K562 (cell line): ENCODE measurements at regions not wholly inside any gene's neighbourhood (a gene's known extent, or its start where the extent isn't known, plus 50 kb on each side); places are given as distances from the start of the nearest gene placed in this dataset.

ENCODE experiments used
- ATAC-seq: fragments of 200-7000 bp; cut with Tn5 transposase; 3 replicates; pipeline ENCODE4 v1.9.1; 2020; ENCODE audit warnings: moderate library complexity
- BruUV-seq: library from RNA; stranded (reverse); fragments of 400-500 nt; replicated peaks from 2 replicates; lab custom pipeline; 2021; lab: Mats Ljungman, UMichigan
- CTCF ChIA-PET: fragments of 300-600 bp; formaldehyde crosslinking; extraction: SDS; loops from one replicate; lab custom pipeline; 2021; ENCODE audit warnings: low intra/inter-chr PET ratio; lab: Yijun Ruan, JAX
- POLR2A ChIA-PET: fragments of 300-600, 350-650 bp; sonication (Branson Sonifier 250); formaldehyde crosslinking; extraction: SDS; loops from one replicate; lab custom pipeline; 2021; ENCODE audit warnings: antibody characterized with exemption, inconsistent platforms; lab: Yijun Ruan, JAX
- DNase-seq, 4 experiments: peaks; one replicate each; pipeline versions ENCODE4 v3.0.0 to v3.0.0-alpha.2; 2011 to 2018; ENCODE audit warnings: low spot score in 3 of 4, mixed read lengths in 3 of 4; ENCODE audit errors: extremely low read depth in 1 of 4
- FAIRE-seq: peaks from 2 replicates; lab custom pipeline; 2011; peaks lifted over from hg19 to GRCh38; lab: Jason Lieb, UNC
- H2AFZ ChIP-seq: 2 replicates; pipeline ENCODE4 v1.6.0; 2011; ENCODE audit warnings: low read depth, low read length, control low read depth, inconsistent platforms
- H3K27ac ChIP-seq: fragments of 200-600 bp; 3 replicates; pipeline ENCODE4 v1.8.0; 2011; ENCODE audit warnings: low read depth, mild to moderate bottlenecking, control low read depth, inconsistent platforms, low read length, moderate library complexity, mixed read lengths; ENCODE audit errors: extremely low read depth
- H3K27me3 ChIP-seq, 2 experiments: fragments of 300-600 bp in 1 of 2; 2 replicates in 1 of 2; 3 replicates in 1 of 2; pipeline versions ENCODE4 v1.6.0 to v1.8.0; 2011; ENCODE audit warnings: inconsistent platforms in 2 of 2, low read length in 2 of 2, mild to moderate bottlenecking in 1 of 2, mixed read lengths in 1 of 2, moderate library complexity in 1 of 2; ENCODE audit not compliant: control insufficient read depth in 2 of 2, insufficient read depth in 2 of 2
- H3K36me3 ChIP-seq: fragments of 300-600 bp; 3 replicates; pipeline ENCODE4 v1.8.0; 2011; ENCODE audit warnings: mild to moderate bottlenecking, low read length, inconsistent platforms; ENCODE audit not compliant: control insufficient read depth, insufficient read depth
- H3K4me1 ChIP-seq, 2 experiments: fragments of 200-600 bp in 1 of 2; replicated peaks in 1 of 2; 2 replicates in 1 of 2; 3 replicates in 1 of 2; pipeline versions ENCODE4 v1.5.1 to v1.8.0; 2011; ENCODE audit warnings: inconsistent platforms in 2 of 2, low read length in 2 of 2, mild to moderate bottlenecking in 1 of 2, mixed read lengths in 1 of 2, moderate library complexity in 1 of 2; ENCODE audit not compliant: control insufficient read depth in 2 of 2, insufficient read depth in 2 of 2
- H3K4me2 ChIP-seq: 2 replicates; pipeline ENCODE4 v1.6.1; 2011; ENCODE audit warnings: low read length, control low read depth, inconsistent platforms, mixed read lengths; ENCODE audit not compliant: insufficient read depth
- H3K4me3 ChIP-seq: fragments of 200-600 bp; sonication (generic), shearing (Covaris generic); 2 replicates; pipeline ENCODE4 v1.5.1; 2016; ENCODE audit warnings: control low read depth, inconsistent platforms
- H3K79me2 ChIP-seq: fragments of 200-600 bp; 3 replicates; pipeline ENCODE4 v1.8.0; 2011; ENCODE audit warnings: low read length, inconsistent platforms; ENCODE audit not compliant: control insufficient read depth, insufficient read depth
- H3K9ac ChIP-seq, 2 experiments: 2 replicates each; pipeline versions ENCODE4 v1.6.0 to v1.6.1; 2011; ENCODE audit warnings: low read depth in 2 of 2, low read length in 2 of 2, control low read depth in 1 of 2, inconsistent platforms in 1 of 2, mild to moderate bottlenecking in 1 of 2, mixed read lengths in 1 of 2; ENCODE audit not compliant: insufficient read depth in 1 of 2
- H3K9me1 ChIP-seq: one replicate; pipeline ENCODE4 v1.6.0; 2011; ENCODE audit warnings: inconsistent platforms, mild to moderate bottlenecking, low read length, moderate library complexity; ENCODE audit not compliant: control insufficient read depth, insufficient read depth
- H3K9me3 ChIP-seq: replicated peaks from 2 replicates; pipeline ENCODE4 v1.5.1; 2011; ENCODE audit warnings: low read depth, low read length, inconsistent platforms; ENCODE audit not compliant: control insufficient read depth, insufficient read depth
- H4K20me1 ChIP-seq: replicated peaks from 2 replicates; pipeline ENCODE4 v1.6.1; 2011; ENCODE audit warnings: low read length, inconsistent platforms, mixed read lengths; ENCODE audit not compliant: control insufficient read depth, insufficient read depth
- AFF4 ChIP-seq: sonication (generic); formaldehyde crosslinking; IDR thresholded peaks from 2 replicates; pipeline ENCODE4 v1.8.0; 2023; ENCODE audit warnings: mild to moderate bottlenecking, missing genetic modification reagents
- BCOR ChIP-seq: fragments of 450-650 bp; IDR thresholded peaks from 2 replicates; pipeline ENCODE4 v1.6.1; 2016
- HOMEZ ChIP-seq: fragments of 250-450 bp; sonication (Bioruptor Pico); IDR thresholded peaks from 2 replicates; pipeline ENCODE4 v1.4.0; 2020; ENCODE audit warnings: mild to moderate bottlenecking, moderate library complexity
- HSF4 ChIP-seq: fragments of 250-450 bp; sonication (Bioruptor Pico); IDR thresholded peaks from 2 replicates; pipeline ENCODE4 v2.1.2; 2022; ENCODE audit warnings: mild to moderate bottlenecking, moderate library complexity, borderline replicate concordance
- ILF3 ChIP-seq: fragments of 450-650 bp; IDR thresholded peaks from 2 replicates; pipeline ENCODE4 v1.6.1; 2018; ENCODE audit warnings: antibody characterized with exemption, mild to moderate bottlenecking, moderate library complexity, borderline replicate concordance
- KAT2B ChIP-seq: IDR thresholded peaks from one replicate; pipeline ENCODE4 v1.6.1; 2012; ENCODE audit warnings: low read depth, mild to moderate bottlenecking, control low read depth, inconsistent platforms, low read length, moderate library complexity
- MAFG ChIP-seq: fragments of 450-650 bp; conservative IDR thresholded peaks from 2 replicates; pipeline ENCODE4 v1.6.1; 2016; ENCODE audit warnings: missing genetic modification characterization, missing compliant biosample characterization
- MXD1 ChIP-seq: fragments of 250-450 bp; sonication (Bioruptor Pico); IDR thresholded peaks from 2 replicates; pipeline ENCODE4 v1.8.0; 2021; ENCODE audit warnings: borderline replicate concordance, mild to moderate bottlenecking, moderate library complexity; ENCODE audit not compliant: poor library complexity, severe bottlenecking
- RBM39 ChIP-seq: fragments of 200-400 bp; formaldehyde crosslinking; optimal IDR thresholded peaks from 2 replicates; pipeline ENCODE3; 2018; ENCODE audit warnings: low read depth, low read length
- SREBF2 ChIP-seq: sonication (generic); formaldehyde crosslinking; IDR thresholded peaks from 2 replicates; pipeline ENCODE4 v1.4.0; 2020; ENCODE audit warnings: mild to moderate bottlenecking, missing genetic modification reagents
- VEZF1 ChIP-seq: fragments of 200-800 bp; sonication (Bioruptor generic); IDR thresholded peaks from 2 replicates; pipeline ENCODE4 v1.6.1; 2017; ENCODE audit warnings: missing genetic modification characterization, missing compliant biosample characterization
- WGBS: fragments of 100-300 bp; shearing (Covaris generic); methylation state at CpG from one replicate; pipeline ENCODE4 v1.1.6; 2016; ENCODE audit warnings: low coverage, mixed read lengths; ENCODE audit not compliant: insufficient coverage; ENCODE audit errors: missing lambda C conversion rate; 5-methylcytosine and 5-hydroxymethylcytosine counted together
- in situ Hi-C: fragments of 300-500 bp; cut with MboI; formaldehyde crosslinking; loops from 4 replicates; pipeline ENCODE4 v1.15.0; 2018; ENCODE audit warnings: inconsistent platforms, mixed read lengths
- intact Hi-C: fragments of 100-400 bp; cut with micrococcal nuclease; formaldehyde crosslinking; loops from 2 replicates; pipeline ENCODE4 v1.14.2; 2022
- TF ChIP-seq, protein P1 (sequence below): fragments of 450-650 bp; IDR thresholded peaks from 2 replicates; pipeline ENCODE4 v1.6.1; 2016; ENCODE audit warnings: borderline replicate concordance
- TF ChIP-seq, protein P2 (sequence below): fragments of 250-450 bp; sonication (Bioruptor Pico); IDR thresholded peaks from 2 replicates; pipeline ENCODE4 v1.8.0; 2022; ENCODE audit warnings: moderate library complexity, mild to moderate bottlenecking, inconsistent platforms

GRCh38 chr6:126665551-126665950, 325.6 kb downstream of the CENPW start:
- no peak for FAIRE-seq
- in situ Hi-C loops (no loop called here), intact Hi-C loops (no loop called here)
- DNase-seq = no peak
- ATAC-seq = no peak
- 0% methylated on average over 3 of the region's 3 CpGs for WGBS
- Histone ChIP-seq H4K20me1 (no peaks in the 10 kb centered on the region), H3K9me1 (no peaks in the 10 kb centered on the region), H3K9ac (no peak overlapping the region), H3K4me1 (no peaks in the 10 kb centered on the region), H3K4me2 (no peak overlapping the region), H3K27me3 (no peaks in the 10 kb centered on the region), H2AFZ (no peak overlapping the region), H3K9me3 (no peaks in the 10 kb centered on the region), H3K79me2 (no peaks in the 10 kb centered on the region), H3K36me3 (no peaks in the 10 kb centered on the region), H3K4me3 (no peak overlapping the region), H3K27ac (no peak overlapping the region)
- POLR2A ChIA-PET = no interaction called here
- BruUV-seq = no TSS peak
- CTCF ChIA-PET = no interaction called here
- TF ChIP-seq MAFG (no peak), SREBF2 (CRISPR knock-in tag) (no peak), BCOR (no peak), MXD1 (no peak), ILF3 (no peak), AFF4 (CRISPR knock-in tag) (no peak), HSF4 (CRISPR knock-in tag) (no peak), HOMEZ (CRISPR knock-in tag) (no peak), KAT2B (no peak), VEZF1 (CRISPR knock-in tag) (no peak), RBM39 (no peak)
- TF ChIP-seq, protein P1, sequence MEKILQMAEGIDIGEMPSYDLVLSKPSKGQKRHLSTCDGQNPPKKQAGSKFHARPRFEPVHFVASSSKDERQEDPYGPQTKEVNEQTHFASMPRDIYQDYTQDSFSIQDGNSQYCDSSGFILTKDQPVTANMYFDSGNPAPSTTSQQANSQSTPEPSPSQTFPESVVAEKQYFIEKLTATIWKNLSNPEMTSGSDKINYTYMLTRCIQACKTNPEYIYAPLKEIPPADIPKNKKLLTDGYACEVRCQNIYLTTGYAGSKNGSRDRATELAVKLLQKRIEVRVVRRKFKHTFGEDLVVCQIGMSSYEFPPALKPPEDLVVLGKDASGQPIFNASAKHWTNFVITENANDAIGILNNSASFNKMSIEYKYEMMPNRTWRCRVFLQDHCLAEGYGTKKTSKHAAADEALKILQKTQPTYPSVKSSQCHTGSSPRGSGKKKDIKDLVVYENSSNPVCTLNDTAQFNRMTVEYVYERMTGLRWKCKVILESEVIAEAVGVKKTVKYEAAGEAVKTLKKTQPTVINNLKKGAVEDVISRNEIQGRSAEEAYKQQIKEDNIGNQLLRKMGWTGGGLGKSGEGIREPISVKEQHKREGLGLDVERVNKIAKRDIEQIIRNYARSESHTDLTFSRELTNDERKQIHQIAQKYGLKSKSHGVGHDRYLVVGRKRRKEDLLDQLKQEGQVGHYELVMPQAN = no peak
- TF ChIP-seq, protein P2, sequence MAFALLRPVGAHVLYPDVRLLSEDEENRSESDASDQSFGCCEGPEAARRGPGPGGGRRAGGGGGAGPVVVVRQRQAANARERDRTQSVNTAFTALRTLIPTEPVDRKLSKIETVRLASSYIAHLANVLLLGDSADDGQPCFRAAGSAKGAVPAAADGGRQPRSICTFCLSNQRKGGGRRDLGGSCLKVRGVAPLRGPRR (CRISPR knock-in tag) = no peak
